ENCODE measurements at regions not wholly inside any gene's neighbourhood (a gene's known extent, or its start where the extent isn't known, plus 50 kb on each side); places are given as distances from the start of the nearest gene placed in this dataset.

GRCh38 chr3:192079098-192079497, 618.1 kb downstream of the PYDC2 start:
- no peak for TF ChIP-seq CTCF (IDR thresholded peaks at IDR 0.05 in 4 of 5, conservative IDR thresholded peaks at IDR 0.05 in 1 of 5)
- no peak for TF ChIP-seq POLR2A (IDR thresholded peaks at IDR 0.05)

Measured in gastrocnemius medialis (tissue), 4 donors.